Upper lobe of left lung (tissue), 4 donors: ENCODE measurements at regions not wholly inside any gene's neighbourhood (a gene's known extent, or its start where the extent isn't known, plus 50 kb on each side); places are given as distances from the start of the nearest gene placed in this dataset.

ENCODE experiments used
- POLR2A ChIP-seq, 4 donors: fragments of 450-650 bp; IDR thresholded peaks; one replicate each; pipeline ENCODE4 v1.5.1; 2016 to 2017; ENCODE audit warnings: antibody characterized with exemption in 4 of 4, mild to moderate bottlenecking in 2 of 4
- POLR2AphosphoS5 ChIP-seq, 2 donors: sonication (generic); formaldehyde crosslinking; IDR thresholded peaks; one replicate each; pipeline ENCODE4 v1.5.1; 2017; ENCODE audit warnings: antibody characterized with exemption in 2 of 2
- TF ChIP-seq, protein P1 (sequence below), 6 experiments: fragments of 450-650 bp in 4 of 6; fragments of 200-600 bp in 2 of 6; sonication (generic) in 2 of 6; IDR thresholded peaks; one replicate each; pipeline ENCODE4 v1.5.1; 2016 to 2019; ENCODE audit warnings: antibody characterized with exemption in 6 of 6

DNA sequence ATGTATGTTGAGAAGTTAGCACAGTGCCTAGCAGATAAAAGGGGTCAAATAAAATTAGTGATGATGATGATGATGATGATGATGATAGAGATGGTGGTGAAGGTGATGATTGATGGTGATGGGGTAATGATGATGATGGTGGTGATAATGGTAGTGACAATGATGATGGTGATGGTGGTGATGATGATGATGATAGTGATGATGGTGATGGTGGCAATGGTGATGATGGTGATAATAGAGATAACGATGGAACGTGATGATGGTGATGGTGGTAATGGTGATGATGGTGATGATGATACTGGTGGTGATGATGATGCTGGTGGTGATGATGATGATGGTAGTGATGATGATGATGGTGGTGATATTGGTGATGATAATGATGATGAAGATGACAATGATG lies 223.7 kb downstream of the FOXL1 start:
- TF ChIP-seq, protein P1, sequence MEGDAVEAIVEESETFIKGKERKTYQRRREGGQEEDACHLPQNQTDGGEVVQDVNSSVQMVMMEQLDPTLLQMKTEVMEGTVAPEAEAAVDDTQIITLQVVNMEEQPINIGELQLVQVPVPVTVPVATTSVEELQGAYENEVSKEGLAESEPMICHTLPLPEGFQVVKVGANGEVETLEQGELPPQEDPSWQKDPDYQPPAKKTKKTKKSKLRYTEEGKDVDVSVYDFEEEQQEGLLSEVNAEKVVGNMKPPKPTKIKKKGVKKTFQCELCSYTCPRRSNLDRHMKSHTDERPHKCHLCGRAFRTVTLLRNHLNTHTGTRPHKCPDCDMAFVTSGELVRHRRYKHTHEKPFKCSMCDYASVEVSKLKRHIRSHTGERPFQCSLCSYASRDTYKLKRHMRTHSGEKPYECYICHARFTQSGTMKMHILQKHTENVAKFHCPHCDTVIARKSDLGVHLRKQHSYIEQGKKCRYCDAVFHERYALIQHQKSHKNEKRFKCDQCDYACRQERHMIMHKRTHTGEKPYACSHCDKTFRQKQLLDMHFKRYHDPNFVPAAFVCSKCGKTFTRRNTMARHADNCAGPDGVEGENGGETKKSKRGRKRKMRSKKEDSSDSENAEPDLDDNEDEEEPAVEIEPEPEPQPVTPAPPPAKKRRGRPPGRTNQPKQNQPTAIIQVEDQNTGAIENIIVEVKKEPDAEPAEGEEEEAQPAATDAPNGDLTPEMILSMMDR (IDR thresholded peaks at IDR 0.05) = no peak
- no peak for TF ChIP-seq POLR2A (IDR thresholded peaks at IDR 0.05)
- TF ChIP-seq POLR2AphosphoS5 (IDR thresholded peaks at IDR 0.05) = no peak
